Spleen (tissue), 7 donors: ENCODE measurements at regions not wholly inside any gene's neighbourhood (a gene's known extent, or its start where the extent isn't known, plus 50 kb on each side); places are given as distances from the start of the nearest gene placed in this dataset.

Experiments
- CTCF ChIP-seq, 11 experiments: fragments of 200-600 bp in 7 of 11; fragments of 450-650 bp in 4 of 11; sonication (generic) in 4 of 11; IDR thresholded peaks in 8 of 11; conservative IDR thresholded peaks in 3 of 11; 1 replicate in 7 of 11; 2 replicates in 4 of 11; pipeline versions ENCODE4 v1.4.0 to v1.8.0; 2016 to 2021; ENCODE audit warnings: antibody characterized with exemption in 11 of 11, inconsistent platforms in 4 of 11, mild to moderate bottlenecking in 1 of 11
- POLR2A ChIP-seq, 3 donors: fragments of 450-650 bp; IDR thresholded peaks; one replicate each; pipeline ENCODE4 v1.5.1; 2017; ENCODE audit warnings: antibody characterized with exemption in 3 of 3, mild to moderate bottlenecking in 1 of 3
- POLR2AphosphoS5 ChIP-seq, 3 donors: sonication (generic); formaldehyde crosslinking; IDR thresholded peaks; one replicate each; pipeline ENCODE4 v1.5.1; 2017; ENCODE audit warnings: antibody characterized with exemption in 3 of 3
- donor health status: DM: no; HTN: no; CAD: no; lungs with moderate emphysema.
- donor health status: DM: no; HTN: no; CAD: no.
- donor health status: DM: no; HTN: no; CAD: no.

DNA sequence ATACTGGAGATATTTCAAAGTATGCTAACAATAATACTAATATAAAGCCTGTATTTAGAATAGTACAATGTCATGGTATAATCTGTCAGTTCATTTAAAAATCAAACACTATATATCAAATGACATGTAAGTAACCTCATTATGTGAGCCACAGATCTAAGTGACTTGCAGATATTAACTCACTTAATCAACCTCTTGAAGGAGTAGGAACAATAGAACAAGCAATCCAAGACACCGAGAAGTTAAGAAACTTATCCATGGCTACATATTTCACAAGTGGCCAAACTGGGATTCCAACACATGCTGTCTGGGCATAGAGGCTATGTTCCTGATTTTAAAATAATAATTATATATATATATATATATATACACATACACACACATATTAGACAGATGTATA is 554.0 kb downstream of the ARAP2 start:
- TF ChIP-seq CTCF (IDR thresholded peaks at IDR 0.05 in 8 of 11, conservative IDR thresholded peaks at IDR 0.05 in 3 of 11) (no peak), POLR2A (IDR thresholded peaks at IDR 0.05) (no peak), POLR2AphosphoS5 (IDR thresholded peaks at IDR 0.05) (no peak)
